Neuronal stem cell (in vitro differentiated cells): ENCODE measurements at regions not wholly inside any gene's neighbourhood (a gene's known extent, or its start where the extent isn't known, plus 50 kb on each side); places are given as distances from the start of the nearest gene placed in this dataset.

Experiments used
- DNase-seq: peaks from one replicate; pipeline ENCODE4 v3.0.0-alpha.2; 2013; ENCODE audit warnings: low spot score
- H2AFZ ChIP-seq: one replicate; pipeline ENCODE4 v1.6.1; 2013; ENCODE audit warnings: mild to moderate bottlenecking, low read length, inconsistent platforms
- H2AK5ac ChIP-seq: 2 replicates; pipeline ENCODE4 v1.6.1; 2013; ENCODE audit warnings: low read depth, mild to moderate bottlenecking, inconsistent platforms, low read length, moderate library complexity, mixed read lengths
- H2BK120ac ChIP-seq: 2 replicates; pipeline ENCODE4 v1.6.1; 2013; ENCODE audit warnings: low read depth, mild to moderate bottlenecking, inconsistent platforms, low read length, moderate library complexity, mixed read lengths
- H2BK12ac ChIP-seq: one replicate; pipeline ENCODE4 v1.6.1; 2013; ENCODE audit warnings: low read length, inconsistent platforms
- H2BK15ac ChIP-seq: 2 replicates; pipeline ENCODE4 v1.6.1; 2013; ENCODE audit warnings: mild to moderate bottlenecking, low read length, inconsistent platforms, mixed read lengths
- H2BK5ac ChIP-seq: one replicate; pipeline ENCODE4 v1.6.1; 2013; ENCODE audit warnings: inconsistent platforms, mild to moderate bottlenecking, low read length, moderate library complexity
- H3K14ac ChIP-seq: one replicate; pipeline ENCODE4 v1.6.1; 2013; ENCODE audit warnings: low read length, inconsistent platforms
- H3K18ac ChIP-seq: 2 replicates; pipeline ENCODE4 v1.6.1; 2013; ENCODE audit warnings: low read length, inconsistent platforms
- H3K23ac ChIP-seq: 2 replicates; pipeline ENCODE4 v1.6.1; 2013; ENCODE audit warnings: low read depth, mild to moderate bottlenecking, mixed read lengths, low read length, inconsistent platforms; ENCODE audit not compliant: poor library complexity
- H3K27ac ChIP-seq: replicated peaks from 3 replicates; pipeline ENCODE4 v1.5.1; 2013; ENCODE audit warnings: low read length, inconsistent platforms
- H3K27me3 ChIP-seq, 3 experiments: 2 replicates each; pipeline ENCODE4 v1.6.1; 2013; ENCODE audit warnings: low read length in 3 of 3, mild to moderate bottlenecking in 2 of 3, inconsistent platforms in 1 of 3, low read depth in 1 of 3, mixed read lengths in 1 of 3, moderate library complexity in 1 of 3; ENCODE audit not compliant: control insufficient read depth in 3 of 3, insufficient read depth in 3 of 3
- H3K36me3 ChIP-seq, 2 donors: replicated peaks in 1 of 2; 2 replicates each; pipeline ENCODE4 v1.6.1; 2013; ENCODE audit warnings: low read length in 2 of 2; ENCODE audit not compliant: control insufficient read depth in 2 of 2, insufficient read depth in 2 of 2
- H3K4ac ChIP-seq: 2 replicates; pipeline ENCODE4 v1.6.1; 2013; ENCODE audit warnings: inconsistent platforms, mild to moderate bottlenecking, low read length, moderate library complexity
- H3K4me1 ChIP-seq, 2 donors: 1 replicate in 1 of 2; 2 replicates in 1 of 2; pipeline ENCODE4 v1.6.1; 2013; ENCODE audit warnings: low read length in 2 of 2, low read depth in 1 of 2; ENCODE audit not compliant: control insufficient read depth in 2 of 2, insufficient read depth in 1 of 2
- H3K4me2 ChIP-seq: one replicate; pipeline ENCODE4 v1.6.1; 2013; ENCODE audit warnings: mild to moderate bottlenecking, low read length, inconsistent platforms; ENCODE audit not compliant: insufficient read depth, poor library complexity, severe bottlenecking
- H3K4me3 ChIP-seq, 2 donors: 2 replicates each; pipeline ENCODE4 v1.5.1; 2013; ENCODE audit warnings: low read length in 2 of 2, mild to moderate bottlenecking in 2 of 2, inconsistent platforms in 1 of 2, moderate library complexity in 1 of 2
- H3K79me1 ChIP-seq: one replicate; pipeline ENCODE4 v1.6.1; 2013; ENCODE audit warnings: low read depth, mild to moderate bottlenecking, inconsistent platforms, low read length, moderate library complexity
- H3K9ac ChIP-seq: one replicate; pipeline ENCODE4 v1.6.1; 2013; ENCODE audit warnings: mild to moderate bottlenecking, low read depth, low read length, inconsistent platforms; ENCODE audit not compliant: poor library complexity
- H3K9me3 ChIP-seq, 2 donors: replicated peaks in 1 of 2; 2 replicates each; pipeline versions ENCODE3 to v1.6.1; 2013; ENCODE audit warnings: low read length in 2 of 2, mild to moderate bottlenecking in 2 of 2, inconsistent platforms in 1 of 2, low read depth in 1 of 2, mixed read lengths in 1 of 2, moderate library complexity in 1 of 2; ENCODE audit not compliant: control insufficient read depth in 2 of 2, insufficient read depth in 1 of 2
- H4K8ac ChIP-seq: one replicate; pipeline ENCODE4 v1.6.1; 2013; ENCODE audit warnings: low read depth, mild to moderate bottlenecking, inconsistent platforms, low read length, moderate library complexity
- H4K91ac ChIP-seq: one replicate; pipeline ENCODE4 v1.6.1; 2013; ENCODE audit warnings: low read length, low read depth, mild to moderate bottlenecking, inconsistent platforms; ENCODE audit not compliant: poor library complexity
- WGBS, 2 donors: extraction: QIAGEN DNeasy Blood & Tissue Kit; methylation state at CpG; one replicate each; pipeline ENCODE4 v1.1.7; 2013; ENCODE audit warnings: missing lambda C conversion rate in 2 of 2, mixed read lengths in 1 of 2; ENCODE audit not compliant: insufficient read length in 2 of 2, insufficient replicate concordance in 1 of 2; ENCODE audit errors: extremely low coverage in 2 of 2; 5-methylcytosine and 5-hydroxymethylcytosine counted together

DNA sequence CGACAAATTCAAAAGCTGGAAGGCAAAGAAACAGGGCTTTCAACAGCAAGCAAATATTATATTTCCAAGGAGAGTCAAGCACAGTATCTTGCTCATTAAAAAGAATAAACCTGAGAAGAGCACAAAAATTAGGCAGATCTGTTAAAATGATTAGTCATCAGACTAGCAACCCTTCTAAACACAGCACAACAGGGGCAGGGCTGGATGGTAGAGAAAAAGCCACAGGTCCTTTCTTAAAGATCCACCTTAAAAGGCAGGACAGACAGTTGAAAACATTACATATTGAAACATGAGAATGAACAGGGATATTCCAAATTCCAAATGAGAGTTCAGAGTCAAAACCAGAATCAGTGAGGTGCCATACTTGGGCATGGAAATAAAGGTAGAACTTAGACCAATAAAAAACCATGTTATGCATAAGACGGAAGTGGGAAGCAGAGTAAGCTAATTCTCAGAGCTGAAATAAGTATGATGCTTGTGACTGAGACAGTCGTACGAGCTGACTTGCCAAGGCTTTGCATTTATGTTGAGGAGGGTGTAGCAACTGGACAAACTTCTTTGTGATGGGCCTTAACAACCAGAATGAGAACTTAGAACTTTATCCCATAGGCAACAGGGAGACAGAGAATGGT is 126.9 kb upstream of the FAM9B start:
- no peak overlapping the region for H3K9ac ChIP-seq
- H2AFZ ChIP-seq = no peak overlapping the region
- H3K4me1 ChIP-seq = no peaks in the 10 kb centered on the region
- no peak overlapping the region for H2AK5ac ChIP-seq
- no peak overlapping the region for H3K18ac ChIP-seq
- H2BK5ac ChIP-seq = no peak overlapping the region
- no peak for DNase-seq
- no peaks in the 10 kb centered on the region for H3K79me1 ChIP-seq
- H3K14ac ChIP-seq = no peak overlapping the region
- H3K9me3 ChIP-seq = no peaks in the 10 kb centered on the region
- H3K36me3 ChIP-seq = no peaks in the 10 kb centered on the region
- no CpG with 5 or more reads among the region's 4 CpGs for WGBS, 2 donors
- H2BK15ac ChIP-seq = no peak overlapping the region
- H2BK120ac ChIP-seq = no peak overlapping the region
- H3K4ac ChIP-seq = no peak overlapping the region
- H3K23ac ChIP-seq = no peak overlapping the region
- H3K4me2 ChIP-seq = no peak overlapping the region
- H3K27ac ChIP-seq = no peak overlapping the region
- H4K8ac ChIP-seq = no peak overlapping the region
- H3K4me3 ChIP-seq = no peak overlapping the region
- no peak overlapping the region for H4K91ac ChIP-seq
- H2BK12ac ChIP-seq = no peak overlapping the region
- H3K27me3 ChIP-seq = no peaks in the 10 kb centered on the region

DNA sequence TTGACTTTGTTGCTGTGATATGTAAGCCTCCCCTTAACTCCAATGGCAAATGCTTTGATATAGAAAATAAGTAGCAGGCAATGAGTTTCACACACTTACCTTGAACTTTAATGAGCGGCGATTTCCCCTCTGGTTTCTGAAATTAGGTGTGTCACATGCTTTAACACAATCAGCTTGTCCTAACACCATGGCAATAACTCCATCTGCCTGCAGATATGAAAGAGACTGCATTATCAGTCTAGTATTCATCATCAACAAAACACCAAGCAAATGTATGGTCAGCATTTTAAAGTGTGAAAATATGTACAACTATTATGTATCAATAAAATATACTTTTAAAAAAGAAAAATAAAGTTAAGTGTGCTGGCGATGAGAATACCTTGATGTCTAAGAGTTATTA is 128.8 kb upstream of the FAM9B start:
- H2BK5ac ChIP-seq = no peak overlapping the region
- H3K27ac ChIP-seq = no peak overlapping the region
- no CpG with 5 or more reads among the region's 3 CpGs for WGBS, 2 donors
- no peak overlapping the region for H4K8ac ChIP-seq
- H3K9ac ChIP-seq = no peak overlapping the region
- no peak overlapping the region for H3K23ac ChIP-seq
- H4K91ac ChIP-seq = no peak overlapping the region
- H2BK12ac ChIP-seq = no peak overlapping the region
- no peaks in the 10 kb centered on the region for H3K4me1 ChIP-seq
- no peaks in the 10 kb centered on the region for H3K9me3 ChIP-seq
- no peak overlapping the region for H2AFZ ChIP-seq
- DNase-seq = no peak
- no peak overlapping the region for H3K18ac ChIP-seq
- H3K4me2 ChIP-seq = no peak overlapping the region
- H2BK120ac ChIP-seq = no peak overlapping the region
- no peak overlapping the region for H3K4ac ChIP-seq
- no peak overlapping the region for H2BK15ac ChIP-seq
- H3K79me1 ChIP-seq = no peaks in the 10 kb centered on the region
- no peaks in the 10 kb centered on the region for H3K36me3 ChIP-seq
- no peak overlapping the region for H2AK5ac ChIP-seq
- no peak overlapping the region for H3K14ac ChIP-seq
- no peaks in the 10 kb centered on the region for H3K27me3 ChIP-seq
- H3K4me3 ChIP-seq = no peak overlapping the region

DNA sequence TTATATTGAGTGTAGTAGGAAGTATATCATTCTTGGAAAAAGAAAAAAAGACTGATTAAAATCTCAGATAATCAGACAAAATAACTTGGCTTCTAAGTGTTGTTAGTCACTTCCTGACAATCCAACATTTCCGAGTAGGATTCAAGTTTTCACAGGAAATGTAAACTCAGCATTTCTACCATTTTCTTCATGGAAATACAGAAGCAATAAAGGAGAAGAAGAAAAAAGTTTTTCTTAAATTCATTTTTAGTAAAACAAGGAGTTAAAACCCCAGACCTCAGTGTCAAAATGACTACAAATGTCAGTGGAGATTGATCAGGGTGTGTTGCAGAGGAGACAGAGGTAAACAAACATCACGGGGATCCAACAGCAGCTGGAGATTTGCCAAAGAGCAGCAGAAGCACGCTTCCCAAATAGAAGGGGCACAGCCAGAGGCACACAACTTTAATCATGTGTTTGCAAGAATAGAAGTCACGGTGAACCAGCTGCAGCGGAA is 129.3 kb upstream of the FAM9B start:
- Histone ChIP-seq H3K23ac (no peak overlapping the region), H3K79me1 (no peaks in the 10 kb centered on the region), H3K18ac (no peak overlapping the region), H2AFZ (no peak overlapping the region), H3K27ac (no peak overlapping the region), H3K4me2 (no peak overlapping the region), H3K4me3 (no peak overlapping the region), H2AK5ac (no peak overlapping the region), H3K9ac (no peak overlapping the region), H2BK15ac (no peak overlapping the region), H4K91ac (no peak overlapping the region), H3K4ac (no peak overlapping the region), H2BK5ac (no peak overlapping the region), H3K36me3 (no peaks in the 10 kb centered on the region), H2BK12ac (no peak overlapping the region), H3K9me3 (no peaks in the 10 kb centered on the region), H2BK120ac (no peak overlapping the region), H3K4me1 (no peaks in the 10 kb centered on the region), H4K8ac (no peak overlapping the region), H3K27me3 (no peaks in the 10 kb centered on the region), H3K14ac (no peak overlapping the region)
- no CpG with 5 or more reads among the region's 5 CpGs for WGBS, 2 donors
- no peak for DNase-seq

DNA sequence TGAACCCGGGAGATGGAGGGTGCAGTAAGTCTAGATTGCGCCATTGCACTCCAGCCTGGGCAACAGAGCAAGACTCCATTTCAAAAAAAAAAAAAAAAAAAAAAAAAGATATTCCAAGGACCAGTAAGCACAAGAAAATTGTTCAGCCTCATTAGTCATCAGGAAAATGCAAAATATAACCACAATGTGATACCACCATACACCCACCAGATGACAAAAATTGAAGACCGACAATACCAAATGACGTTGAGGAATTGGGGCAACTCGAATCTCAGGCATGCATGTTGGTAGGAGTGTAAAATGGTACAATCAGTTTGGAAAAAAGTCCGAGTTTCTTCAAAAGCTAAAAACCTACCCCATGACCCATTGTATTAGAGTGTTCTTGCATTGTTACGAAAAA is 130.2 kb upstream of the FAM9B start:
- Histone ChIP-seq H3K4me1 (no peaks in the 10 kb centered on the region), H3K9me3 (no peaks in the 10 kb centered on the region), H2BK120ac (no peak overlapping the region), H3K36me3 (no peaks in the 10 kb centered on the region), H3K79me1 (no peaks in the 10 kb centered on the region), H3K27me3 (no peaks in the 10 kb centered on the region), H3K4ac (no peak overlapping the region), H2BK5ac (no peak overlapping the region), H3K27ac (no peak overlapping the region), H3K4me3 (no peak overlapping the region), H2AK5ac (no peak overlapping the region), H3K4me2 (no peak overlapping the region), H2BK12ac (no peak overlapping the region), H2BK15ac (no peak overlapping the region), H4K8ac (no peak overlapping the region), H3K9ac (no peak overlapping the region), H4K91ac (no peak overlapping the region), H3K23ac (no peak overlapping the region), H3K14ac (no peak overlapping the region), H2AFZ (no peak overlapping the region), H3K18ac (no peak overlapping the region)
- no CpG with 5 or more reads among the region's 7 CpGs for WGBS, 2 donors
- DNase-seq = no peak
